ENCODE measurements at regions not wholly inside any gene's neighbourhood (a gene's known extent, or its start where the extent isn't known, plus 50 kb on each side); places are given as distances from the start of the nearest gene placed in this dataset.

GRCh38 chr12:105548626-105549025 lies 218.1 kb downstream of the C12orf75 start:
- DNase-seq, result no peak

GRCh38 chr12:105552056-105552455 lies 221.6 kb downstream of the C12orf75 start:
- DNase-seq, result no peak

- DNase-seq, result no peak
Measured at GRCh38 chr12:105554223-105554678, 223.8 kb downstream of the C12orf75 start.

GRCh38 chr12:105554856-105555255 lies 224.4 kb downstream of the C12orf75 start:
- DNase-seq, result no peak

- no peak for DNase-seq
Measured at GRCh38 chr12:105555556-105556295, 225.2 kb downstream of the C12orf75 start.

- no peak for DNase-seq
Measured at GRCh38 chr12:105559310-105559709, 228.8 kb downstream of the C12orf75 start.

- no peak for DNase-seq
Measured at GRCh38 chr12:105561546-105562198, 231.2 kb downstream of the C12orf75 start.

- DNase-seq, result no peak
Measured at GRCh38 chr12:105562199-105562971, 231.9 kb downstream of the C12orf75 start.

- no peak for DNase-seq
Measured at GRCh38 chr12:105567061-105567460, 236.6 kb downstream of the C12orf75 start.

- DNase-seq, result no peak
Measured at GRCh38 chr12:105569886-105570285, 239.4 kb downstream of the C12orf75 start.

- DNase-seq, result no peak
Measured at GRCh38 chr12:105570944-105571343, 240.5 kb downstream of the C12orf75 start.

- DNase-seq, result no peak
Measured at GRCh38 chr12:105573574-105573973, 243.1 kb downstream of the C12orf75 start.

- DNase-seq, result no peak
Measured at GRCh38 chr12:105574056-105574715, 243.7 kb downstream of the C12orf75 start.

- no peak for DNase-seq
Measured at GRCh38 chr12:105575235-105575634, 244.7 kb downstream of the C12orf75 start.

GRCh38 chr12:105576261-105576660 lies 245.8 kb downstream of the C12orf75 start:
- DNase-seq, result no peak

GRCh38 chr12:105580821-105581352 lies 250.4 kb downstream of the C12orf75 start:
- no peak for DNase-seq

- DNase-seq, result no peak
Measured at GRCh38 chr12:105581420-105581819, 250.9 kb downstream of the C12orf75 start.

- no peak for DNase-seq
Measured at GRCh38 chr12:105585107-105585506, 254.6 kb downstream of the C12orf75 start.

- no peak for DNase-seq
Measured at GRCh38 chr12:105587237-105587636, 256.7 kb downstream of the C12orf75 start.

GRCh38 chr12:105588106-105588505 lies 257.6 kb downstream of the C12orf75 start:
- DNase-seq, result no peak

GRCh38 chr12:105590571-105590970 lies 260.1 kb downstream of the C12orf75 start:
- no peak for DNase-seq

GRCh38 chr12:105595440-105595839 lies 264.9 kb downstream of the C12orf75 start:
- no peak for DNase-seq

GRCh38 chr12:105596731-105597130 lies 266.2 kb downstream of the C12orf75 start:
- no peak for DNase-seq
